OCI-LY7 (cell line): ENCODE measurements at regions not wholly inside any gene's neighbourhood (a gene's known extent, or its start where the extent isn't known, plus 50 kb on each side); places are given as distances from the start of the nearest gene placed in this dataset.

Experiments
- BruUV-seq: library from RNA; stranded (reverse); fragments of 400-500 nt; replicated peaks from 2 replicates; lab custom pipeline; 2021; lab: Mats Ljungman, UMichigan
- CTCF ChIA-PET: fragments of 300-600 bp; sonication (Branson Sonifier 250); formaldehyde crosslinking; loops from one replicate; lab custom pipeline; 2022; ENCODE audit warnings: antibody characterized with exemption; ENCODE audit not compliant: unreplicated experiment; lab: Charles Lee
- POLR2A ChIA-PET: fragments of 300-600 bp; sonication (Branson Sonifier 250); formaldehyde crosslinking; loops from one replicate; lab custom pipeline; 2022; ENCODE audit warnings: antibody characterized with exemption; lab: Charles Lee
- DNase-seq: peaks from one replicate; pipeline ENCODE4 v3.0.0-alpha.2; 2015; ENCODE audit warnings: low spot score
- H2AFZ ChIP-seq: fragments of 200-600 bp; sonication (generic), shearing (Covaris generic); 2 replicates; pipeline ENCODE4 v1.6.1; 2014; ENCODE audit warnings: mild to moderate bottlenecking, antibody characterized with exemption, low read length, moderate library complexity
- H3K27ac ChIP-seq: fragments of 200-600 bp; sonication (generic); 2 replicates; pipeline ENCODE4 v1.5.1; 2014; ENCODE audit warnings: mixed run types, low read depth, mild to moderate bottlenecking, moderate library complexity, low read length, inconsistent platforms; ENCODE audit not compliant: poor library complexity, severe bottlenecking
- H3K36me3 ChIP-seq: fragments of 200-600 bp; sonication (generic); 2 replicates; pipeline ENCODE4 v1.6.1; 2014; ENCODE audit warnings: mild to moderate bottlenecking, antibody characterized with exemption, low read length, moderate library complexity, mixed read lengths; ENCODE audit not compliant: insufficient read depth
- H3K4me1 ChIP-seq: fragments of 200-600 bp; sonication (generic); 2 replicates; pipeline ENCODE4 v1.5.1; 2014; ENCODE audit warnings: mild to moderate bottlenecking, low read length; ENCODE audit not compliant: insufficient read depth, poor library complexity, severe bottlenecking
- H3K4me2 ChIP-seq: fragments of 200-600 bp; sonication (generic); 2 replicates; pipeline ENCODE4 v1.6.1; 2014; ENCODE audit warnings: mild to moderate bottlenecking, low read length
- H3K4me3 ChIP-seq: fragments of 200-600 bp; sonication (generic); 2 replicates; pipeline ENCODE4 v1.5.1; 2014; ENCODE audit warnings: mild to moderate bottlenecking, low read depth, low read length; ENCODE audit not compliant: poor library complexity, severe bottlenecking
- H3K79me2 ChIP-seq: fragments of 200-600 bp; sonication (generic); 2 replicates; pipeline ENCODE4 v1.6.1; 2016; ENCODE audit warnings: low read depth, mild to moderate bottlenecking, low read length, moderate library complexity, mixed read lengths; ENCODE audit not compliant: insufficient read depth
- H3K9me2 ChIP-seq: fragments of 200-600 bp; sonication (generic); 2 replicates; pipeline ENCODE4 v1.6.1; 2016; ENCODE audit warnings: mild to moderate bottlenecking, low read length, mixed read lengths; ENCODE audit not compliant: insufficient read depth
- H3K9me3 ChIP-seq: fragments of 200-600 bp; sonication (generic); 2 replicates; pipeline ENCODE4 v1.6.1; 2014; ENCODE audit warnings: mild to moderate bottlenecking, mixed run types, low read length, mixed read lengths
- H4K20me1 ChIP-seq: fragments of 200-600 bp; sonication (generic); 2 replicates; pipeline ENCODE4 v1.6.1; 2014; ENCODE audit warnings: mild to moderate bottlenecking, antibody characterized with exemption, low read length, moderate library complexity, mixed read lengths; ENCODE audit not compliant: insufficient read depth
- CTCF ChIP-seq: fragments of 200-600 bp; sonication (generic); conservative IDR thresholded peaks from 2 replicates; pipeline ENCODE4 v1.5.1; 2014; ENCODE audit warnings: mild to moderate bottlenecking, antibody characterized with exemption, low read length, moderate library complexity, mixed read lengths
- EZH2phosphoT487 ChIP-seq: fragments of 200-600 bp; sonication (generic); IDR thresholded peaks from 2 replicates; pipeline ENCODE4 v1.6.1; 2018; ENCODE audit warnings: low read depth, borderline replicate concordance, mild to moderate bottlenecking, mixed run types, antibody characterized with exemption, low read length, moderate library complexity, mixed read lengths
- intact Hi-C: fragments of 100-400 bp; cut with micrococcal nuclease; formaldehyde crosslinking; loops from one replicate; pipeline ENCODE4 v1.10.0; 2022; ENCODE audit not compliant: unreplicated experiment

DNA sequence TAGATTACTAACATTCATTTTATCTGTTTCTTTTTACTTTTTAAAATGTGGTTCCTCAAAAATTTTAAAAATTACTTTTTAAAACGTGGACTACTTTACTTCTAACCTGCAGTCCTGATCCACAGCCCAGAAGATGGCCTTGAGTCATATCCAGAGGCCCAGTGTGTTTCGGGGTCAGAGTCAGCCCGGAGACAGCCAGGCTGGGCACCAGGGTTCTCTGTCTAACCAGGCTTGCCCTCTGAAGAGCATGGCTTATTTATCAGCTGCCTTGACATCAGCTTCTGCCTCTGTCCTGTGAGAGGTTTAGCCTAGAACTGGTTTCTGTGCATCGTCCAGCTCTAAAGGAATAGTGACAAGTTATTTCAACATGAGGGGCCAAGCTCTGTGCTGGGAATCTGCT is 332.0 kb downstream of the FGF9 start:
- no peaks in the 10 kb centered on the region for H3K36me3 ChIP-seq
- no peaks in the 10 kb centered on the region for H3K9me3 ChIP-seq
- no peak overlapping the region for H2AFZ ChIP-seq
- CTCF ChIA-PET, result no interaction called here
- intact Hi-C loops, result no loop called here
- H3K79me2 ChIP-seq, result no peaks in the 10 kb centered on the region
- no peaks in the 10 kb centered on the region for H3K4me1 ChIP-seq
- DNase-seq, result no peak
- no peaks in the 10 kb centered on the region for H4K20me1 ChIP-seq
- no TSS peak for BruUV-seq
- H3K4me2 ChIP-seq, result no peak overlapping the region
- POLR2A ChIA-PET, result no interaction called here
- H3K9me2 ChIP-seq, result no peaks in the 10 kb centered on the region
- H3K4me3 ChIP-seq, result no peak overlapping the region
- TF ChIP-seq CTCF (no peak), EZH2phosphoT487 (no peak)
- H3K27ac ChIP-seq, result no peak overlapping the region

DNA sequence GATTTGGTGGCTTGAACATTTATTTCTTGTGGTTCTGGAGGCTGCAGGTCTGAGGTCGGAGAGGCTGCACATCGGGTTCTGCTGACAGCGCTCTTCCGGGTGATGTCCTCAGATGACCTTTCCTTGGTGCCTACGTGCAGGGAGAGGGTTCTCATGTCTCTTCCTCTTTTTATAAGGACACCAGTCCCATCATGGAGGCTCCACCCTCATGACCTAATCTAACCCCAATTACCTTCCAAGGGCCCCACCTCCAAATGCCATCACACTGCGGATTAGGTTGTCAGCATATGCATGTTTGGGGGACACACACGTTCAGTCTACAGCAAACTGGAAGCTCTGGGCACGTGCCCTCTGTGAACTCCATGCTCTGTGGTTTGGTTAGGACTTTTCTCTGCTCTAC is 338.6 kb downstream of the FGF9 start:
- BruUV-seq, result no TSS peak
- Histone ChIP-seq H3K4me1 (no peaks in the 10 kb centered on the region), H4K20me1 (no peaks in the 10 kb centered on the region), H3K79me2 (no peaks in the 10 kb centered on the region), H3K9me2 (no peaks in the 10 kb centered on the region), H2AFZ (no peak overlapping the region), H3K4me3 (no peak overlapping the region), H3K36me3 (no peaks in the 10 kb centered on the region), H3K4me2 (no peak overlapping the region), H3K27ac (no peak overlapping the region), H3K9me3 (no peaks in the 10 kb centered on the region)
- intact Hi-C loops, result no loop called here
- CTCF ChIA-PET, result no interaction called here
- no peak for TF ChIP-seq EZH2phosphoT487
- TF ChIP-seq CTCF, result no peak
- no peak for DNase-seq
- POLR2A ChIA-PET, result no interaction called here

- ChIA-PET CTCF (no interaction called here), POLR2A (interaction anchor here (0.6 kb wide), 1 partner anchor 630 kb away, joined by 4 read pairs; no protein-coding TSS in a partner anchor)
- no peaks in the 10 kb centered on the region for H3K9me3 ChIP-seq
- no peaks in the 10 kb centered on the region for H3K9me2 ChIP-seq
- no peak overlapping the region for H3K4me3 ChIP-seq
- no peaks in the 10 kb centered on the region for H3K79me2 ChIP-seq
- intact Hi-C loops, result no loop called here
- DNase-seq, result no peak
- H3K4me2 ChIP-seq, result no peak overlapping the region
- no peak for TF ChIP-seq CTCF
- no peak for TF ChIP-seq EZH2phosphoT487
- H4K20me1 ChIP-seq, result no peaks in the 10 kb centered on the region
- H3K27ac ChIP-seq, result no peak overlapping the region
- H3K4me1 ChIP-seq, result no peaks in the 10 kb centered on the region
- no peak overlapping the region for H2AFZ ChIP-seq
- no peaks in the 10 kb centered on the region for H3K36me3 ChIP-seq
- no TSS peak for BruUV-seq
Observed at GRCh38 chr13:22009937-22010336, 339.1 kb downstream of the FGF9 start.
